ENCODE measurements at regions not wholly inside any gene's neighbourhood (a gene's known extent, or its start where the extent isn't known, plus 50 kb on each side); places are given as distances from the start of the nearest gene placed in this dataset.

DNA sequence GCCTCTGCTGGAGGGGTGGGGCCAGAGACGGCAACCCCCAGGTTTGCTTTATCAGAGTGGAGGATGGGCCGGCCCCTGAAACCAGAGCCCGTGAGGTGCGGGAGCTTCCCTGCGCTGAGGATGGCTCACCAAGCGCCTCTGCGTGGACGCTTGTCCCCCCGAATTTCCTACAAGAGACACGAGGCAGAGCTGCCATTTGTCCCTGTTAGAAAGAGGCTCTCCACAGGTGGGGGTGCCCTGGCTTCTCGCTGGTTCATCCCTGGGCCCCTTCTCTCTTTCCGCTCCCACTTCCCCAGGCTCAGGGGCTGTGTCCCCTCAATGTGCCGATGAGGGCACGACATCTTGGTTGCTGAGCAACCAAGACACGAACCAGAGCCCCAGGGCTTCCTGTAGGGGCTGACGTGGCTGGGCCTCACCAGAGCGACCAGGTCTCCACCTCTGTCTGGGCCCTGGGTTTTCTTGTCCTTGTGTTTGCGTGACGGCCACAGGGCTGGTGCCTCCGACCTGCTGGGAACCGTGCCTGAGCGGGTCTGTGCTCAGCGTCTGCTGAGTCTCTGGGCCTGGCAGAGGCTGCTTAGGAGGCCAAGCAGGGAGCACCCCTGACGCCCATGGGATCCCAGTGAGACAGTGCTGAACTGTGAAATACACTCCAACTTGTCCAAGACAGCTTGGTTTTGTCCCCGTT is 119.6 kb upstream of the COL5A1 start:
- Histone ChIP-seq H3K36me3 (ENCODE audit: insufficient read depth, low read length) (no peaks in the 10 kb centered on the region), H3K4me2 (ENCODE audit: low read depth, low read length, poor library complexity, severe bottlenecking) (no peak overlapping the region), H2AFZ (ENCODE audit: low read length) (no peak overlapping the region), H3K4me1 (ENCODE audit: low read length) (no peaks in the 10 kb centered on the region), H3K27me3 (ENCODE audit: low read length) (no peaks in the 10 kb centered on the region), H3K27ac (ENCODE audit: low read length) (no peak overlapping the region), H3K4me3 (ENCODE audit: low read length) (no peak overlapping the region), H3K9me3 (ENCODE audit: low read length) (no peaks in the 10 kb centered on the region), H3K79me2 (ENCODE audit: low read length) (no peaks in the 10 kb centered on the region), H3K9ac (ENCODE audit: low read length) (no peak overlapping the region), H3K9me2 (replicated peaks; ENCODE audit: insufficient read depth, low read length) (no peaks in the 10 kb centered on the region), H4K20me1 (ENCODE audit: insufficient read depth, low read depth, low read length) (no peaks in the 10 kb centered on the region)
- no peak for DNase-seq

- Histone ChIP-seq H2AFZ (ENCODE audit: low read length) (no peak overlapping the region), H3K9me2 (replicated peaks; ENCODE audit: insufficient read depth, low read length) (no peaks in the 10 kb centered on the region), H4K20me1 (ENCODE audit: insufficient read depth, low read depth, low read length) (no peaks in the 10 kb centered on the region), H3K36me3 (ENCODE audit: insufficient read depth, low read length) (no peaks in the 10 kb centered on the region), H3K4me3 (ENCODE audit: low read length) (no peak overlapping the region), H3K79me2 (ENCODE audit: low read length) (no peaks in the 10 kb centered on the region), H3K9me3 (ENCODE audit: low read length) (no peaks in the 10 kb centered on the region), H3K9ac (ENCODE audit: low read length) (no peak overlapping the region), H3K4me2 (ENCODE audit: low read depth, low read length, poor library complexity, severe bottlenecking) (no peak overlapping the region), H3K4me1 (ENCODE audit: low read length) (no peaks in the 10 kb centered on the region), H3K27me3 (ENCODE audit: low read length) (no peaks in the 10 kb centered on the region), H3K27ac (ENCODE audit: low read length) (no peak overlapping the region)
- no peak for DNase-seq
Measured at GRCh38 chr9:134522502-134522848, 119.1 kb upstream of the COL5A1 start.

- Histone ChIP-seq H3K27ac (ENCODE audit: low read length) (no peak overlapping the region), H3K4me1 (ENCODE audit: low read length) (no peaks in the 10 kb centered on the region), H3K9ac (ENCODE audit: low read length) (no peak overlapping the region), H3K4me2 (ENCODE audit: low read depth, low read length, poor library complexity, severe bottlenecking) (no peak overlapping the region), H4K20me1 (ENCODE audit: insufficient read depth, low read depth, low read length) (no peaks in the 10 kb centered on the region), H3K79me2 (ENCODE audit: low read length) (no peaks in the 10 kb centered on the region), H3K36me3 (ENCODE audit: insufficient read depth, low read length) (no peaks in the 10 kb centered on the region), H3K4me3 (ENCODE audit: low read length) (no peak overlapping the region), H3K9me2 (replicated peaks; ENCODE audit: insufficient read depth, low read length) (no peaks in the 10 kb centered on the region), H2AFZ (ENCODE audit: low read length) (no peak overlapping the region), H3K9me3 (ENCODE audit: low read length) (no peaks in the 10 kb centered on the region), H3K27me3 (ENCODE audit: low read length) (no peaks in the 10 kb centered on the region)
- DNase-seq: no peak
Measured at GRCh38 chr9:134522976-134523375, 118.6 kb upstream of the COL5A1 start.

DNA sequence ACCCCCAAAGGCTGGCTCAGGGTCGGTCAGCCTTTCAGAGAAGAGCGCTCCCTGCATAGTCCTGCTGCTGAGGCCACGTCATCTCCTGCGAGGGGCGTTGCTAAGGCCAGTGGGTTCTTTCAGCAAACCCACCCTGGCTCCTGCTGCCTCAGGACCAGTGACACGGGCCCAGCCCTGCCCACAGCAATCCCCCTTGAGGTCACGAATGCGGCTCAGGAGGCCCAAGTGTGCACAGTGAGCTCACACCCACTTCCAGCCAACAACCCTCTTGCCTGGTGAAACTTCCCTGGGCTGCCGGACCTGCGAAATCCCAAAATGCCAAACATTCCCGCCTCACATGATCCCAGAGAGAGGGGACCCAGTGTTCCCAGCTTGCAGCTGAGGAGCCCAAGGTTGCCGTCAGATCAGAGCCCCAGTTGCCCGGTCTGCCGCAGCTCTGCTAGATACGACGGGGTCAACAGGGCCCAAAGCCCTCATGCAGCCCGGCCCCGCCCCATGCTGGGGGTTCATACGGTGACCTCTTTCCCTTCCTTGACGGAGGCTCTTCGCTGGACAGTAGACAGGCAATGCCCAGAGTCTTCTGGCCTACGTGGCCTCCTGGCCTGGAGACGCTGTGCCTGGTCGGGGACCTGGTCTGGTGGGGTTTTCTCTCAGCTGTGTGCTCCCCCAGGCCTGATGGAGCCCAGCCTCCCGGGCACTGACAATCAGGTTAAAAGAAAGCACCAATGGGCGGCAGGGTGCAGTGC is 116.4 kb upstream of the COL5A1 start:
- Histone ChIP-seq H2AFZ (ENCODE audit: low read length) (no peak overlapping the region), H3K27me3 (ENCODE audit: low read length) (no peaks in the 10 kb centered on the region), H3K36me3 (ENCODE audit: insufficient read depth, low read length) (no peaks in the 10 kb centered on the region), H3K79me2 (ENCODE audit: low read length) (no peaks in the 10 kb centered on the region), H3K4me2 (ENCODE audit: low read depth, low read length, poor library complexity, severe bottlenecking) (no peak overlapping the region), H3K4me3 (ENCODE audit: low read length) (no peak overlapping the region), H4K20me1 (ENCODE audit: insufficient read depth, low read depth, low read length) (no peaks in the 10 kb centered on the region), H3K27ac (ENCODE audit: low read length) (no peak overlapping the region), H3K9me2 (replicated peaks; ENCODE audit: insufficient read depth, low read length) (no peaks in the 10 kb centered on the region), H3K9ac (ENCODE audit: low read length) (no peak overlapping the region), H3K4me1 (ENCODE audit: low read length) (no peaks in the 10 kb centered on the region), H3K9me3 (ENCODE audit: low read length) (no peaks in the 10 kb centered on the region)
- no peak for DNase-seq

- Histone ChIP-seq H3K9me3 (ENCODE audit: low read length) (no peaks in the 10 kb centered on the region), H4K20me1 (ENCODE audit: insufficient read depth, low read depth, low read length) (no peaks in the 10 kb centered on the region), H3K79me2 (ENCODE audit: low read length) (no peaks in the 10 kb centered on the region), H3K9me2 (replicated peaks; ENCODE audit: insufficient read depth, low read length) (no peaks in the 10 kb centered on the region), H3K36me3 (ENCODE audit: insufficient read depth, low read length) (no peaks in the 10 kb centered on the region), H3K4me2 (ENCODE audit: low read depth, low read length, poor library complexity, severe bottlenecking) (no peak overlapping the region), H3K27me3 (ENCODE audit: low read length) (no peaks in the 10 kb centered on the region), H3K27ac (ENCODE audit: low read length) (no peak overlapping the region), H2AFZ (ENCODE audit: low read length) (no peak overlapping the region), H3K4me3 (ENCODE audit: low read length) (no peak overlapping the region), H3K9ac (ENCODE audit: low read length) (no peak overlapping the region), H3K4me1 (ENCODE audit: low read length) (no peaks in the 10 kb centered on the region)
- DNase-seq: no peak
Measured at GRCh38 chr9:134525841-134526583, 115.6 kb upstream of the COL5A1 start.

DNA sequence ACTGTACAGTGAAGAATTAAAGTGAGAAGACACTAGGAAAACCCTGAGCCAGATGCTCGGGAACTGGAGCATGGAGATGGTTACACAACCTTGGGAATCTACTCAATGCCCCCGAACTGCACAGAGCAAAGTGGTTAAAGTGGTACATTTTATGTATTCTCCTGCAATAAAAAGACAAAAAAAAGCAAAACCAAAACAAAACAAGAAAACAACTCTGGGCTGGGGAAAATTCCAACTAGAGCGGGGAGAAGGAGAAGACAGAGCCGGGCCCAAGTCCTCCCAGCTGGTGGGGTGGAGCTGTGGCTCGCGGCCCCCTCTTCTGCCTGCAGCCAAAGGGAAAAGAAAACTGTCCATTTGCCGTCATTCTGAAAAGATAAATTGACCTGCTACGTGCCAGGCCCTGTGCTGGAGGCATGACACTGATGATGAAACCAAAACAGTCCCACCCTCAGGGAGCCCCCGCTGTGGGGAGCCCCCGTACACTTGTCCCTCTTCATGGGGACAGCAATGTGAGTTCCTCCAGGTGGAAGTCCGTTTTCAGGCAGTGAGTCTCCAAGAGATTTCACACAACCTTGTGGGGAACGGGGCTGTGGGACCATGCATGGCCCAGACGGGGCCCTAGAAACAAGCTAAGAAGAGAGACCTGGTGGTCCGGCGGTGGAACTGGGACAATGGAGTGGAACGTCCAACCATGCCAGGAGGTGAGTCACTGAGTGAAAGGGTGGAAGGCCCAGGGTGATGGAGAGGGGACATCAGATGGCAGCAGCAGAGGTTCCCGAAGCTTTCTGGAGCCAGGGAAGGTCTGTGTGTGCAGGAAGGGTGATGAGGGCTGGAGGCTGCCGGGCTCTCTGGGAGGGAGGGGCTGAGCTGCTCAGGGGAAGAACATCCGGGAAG is 114.8 kb upstream of the COL5A1 start:
- H3K9ac ChIP-seq (ENCODE audit: low read length): no peak overlapping the region
- no peak overlapping the region for H3K27ac ChIP-seq (ENCODE audit: low read length)

DNA sequence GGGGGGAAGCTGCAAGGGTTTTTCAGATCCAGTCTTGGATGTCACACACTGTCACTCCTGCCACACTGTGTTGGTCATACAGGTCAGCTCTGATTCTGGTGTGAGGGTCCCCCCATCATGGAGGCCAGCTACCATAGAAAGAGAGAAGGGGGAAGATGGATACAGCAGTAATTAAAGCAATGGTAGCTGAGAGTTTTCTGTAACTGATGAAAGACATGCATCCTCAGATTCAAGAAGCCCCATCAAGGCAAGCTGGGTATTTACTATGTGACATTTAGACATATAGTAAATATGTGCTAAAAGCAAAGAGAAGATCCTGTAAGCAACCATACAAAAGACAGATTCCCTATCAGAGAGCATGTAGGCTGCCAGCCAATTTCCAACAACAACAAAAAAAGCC is 110.9 kb upstream of the COL5A1 start:
- Histone ChIP-seq H3K9me2 (replicated peaks; ENCODE audit: insufficient read depth, low read length) (no peaks in the 10 kb centered on the region), H3K27me3 (ENCODE audit: low read length) (no peaks in the 10 kb centered on the region), H3K4me3 (ENCODE audit: low read length) (no peak overlapping the region), H4K20me1 (ENCODE audit: insufficient read depth, low read depth, low read length) (no peaks in the 10 kb centered on the region), H3K27ac (ENCODE audit: low read length) (no peak overlapping the region), H3K4me2 (ENCODE audit: low read depth, low read length, poor library complexity, severe bottlenecking) (no peak overlapping the region), H3K9ac (ENCODE audit: low read length) (no peak overlapping the region), H3K4me1 (ENCODE audit: low read length) (no peaks in the 10 kb centered on the region), H2AFZ (ENCODE audit: low read length) (no peak overlapping the region), H3K79me2 (ENCODE audit: low read length) (no peaks in the 10 kb centered on the region), H3K36me3 (ENCODE audit: insufficient read depth, low read length) (no peaks in the 10 kb centered on the region), H3K9me3 (ENCODE audit: low read length) (no peaks in the 10 kb centered on the region)
- no peak for DNase-seq

More for the DNA sequence above, 114.8 kb upstream of the COL5A1 start:
- Histone ChIP-seq H3K4me1 (ENCODE audit: low read length) (no peaks in the 10 kb centered on the region), H3K27me3 (ENCODE audit: low read length) (no peaks in the 10 kb centered on the region), H3K79me2 (ENCODE audit: low read length) (no peaks in the 10 kb centered on the region), H3K4me3 (ENCODE audit: low read length) (no peak overlapping the region), H2AFZ (ENCODE audit: low read length) (no peak overlapping the region), H3K9me3 (ENCODE audit: low read length) (no peaks in the 10 kb centered on the region), H3K36me3 (ENCODE audit: insufficient read depth, low read length) (no peaks in the 10 kb centered on the region), H3K9me2 (replicated peaks; ENCODE audit: insufficient read depth, low read length) (no peaks in the 10 kb centered on the region), H4K20me1 (ENCODE audit: insufficient read depth, low read depth, low read length) (no peaks in the 10 kb centered on the region), H3K4me2 (ENCODE audit: low read depth, low read length, poor library complexity, severe bottlenecking) (no peak overlapping the region)
- DNase-seq: no peak

Measured in Karpas-422 (cell line).